ENCODE measurements at regions not wholly inside any gene's neighbourhood (a gene's known extent, or its start where the extent isn't known, plus 50 kb on each side); places are given as distances from the start of the nearest gene placed in this dataset.
"Not testable (repeated sequence)": the region's sequence is repeated elsewhere in the genome, so short reads cannot be mapped to it uniquely, and the experiment has no call there.

DNA sequence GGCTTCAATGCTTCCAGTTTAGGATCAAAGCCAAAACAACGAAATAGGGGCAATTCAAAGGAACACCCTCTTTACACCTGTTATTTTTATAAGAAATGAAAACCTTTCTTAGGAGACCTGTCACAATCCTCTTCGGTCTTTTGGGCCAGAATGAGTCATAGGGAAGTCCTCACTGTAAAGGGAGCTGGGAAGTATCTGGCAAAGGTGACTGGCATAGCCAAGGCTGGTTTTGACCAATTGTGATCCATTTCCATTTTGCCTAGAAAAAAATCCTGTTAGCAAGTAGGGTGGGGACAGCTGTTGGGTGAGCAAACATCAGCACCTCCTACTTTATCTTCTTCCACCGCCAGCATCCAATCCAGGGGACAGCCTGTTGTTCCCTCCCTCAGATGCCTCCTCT, 343.2 kb upstream of the SULF2 start:
- DNase-seq (ENCODE audit: low read depth) = no peak

DNA sequence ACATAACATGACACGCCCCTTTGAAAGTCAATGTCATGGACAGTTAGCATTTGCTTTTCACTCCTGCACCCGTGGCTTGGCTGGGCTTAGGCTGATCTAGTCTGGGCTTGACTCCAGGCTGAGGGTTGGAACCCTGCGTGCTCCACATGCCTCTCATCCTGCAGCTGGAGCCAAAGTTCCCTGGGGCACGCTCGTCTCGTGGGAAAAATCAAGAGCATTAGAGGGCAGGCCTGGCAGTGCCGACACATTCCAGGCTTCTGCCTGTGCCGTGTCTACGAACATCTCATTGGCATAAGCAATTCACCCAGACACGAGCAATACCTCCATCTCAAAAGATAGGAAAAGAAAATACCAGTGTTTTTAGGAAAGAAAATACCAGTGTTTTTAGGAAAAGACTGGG, 342.7 kb upstream of the SULF2 start:
- DNase-seq (ENCODE audit: low read depth) = not testable (repeated sequence)

- not testable (repeated sequence) for DNase-seq (ENCODE audit: low read depth)
Observed at GRCh38 chr20:48127133-48127532, 341.9 kb upstream of the SULF2 start.

GRCh38 chr20:48126227-48126740, 341.0 kb upstream of the SULF2 start:
- peak; percentile 18 for DNase-seq (ENCODE audit: low read depth)

DNA sequence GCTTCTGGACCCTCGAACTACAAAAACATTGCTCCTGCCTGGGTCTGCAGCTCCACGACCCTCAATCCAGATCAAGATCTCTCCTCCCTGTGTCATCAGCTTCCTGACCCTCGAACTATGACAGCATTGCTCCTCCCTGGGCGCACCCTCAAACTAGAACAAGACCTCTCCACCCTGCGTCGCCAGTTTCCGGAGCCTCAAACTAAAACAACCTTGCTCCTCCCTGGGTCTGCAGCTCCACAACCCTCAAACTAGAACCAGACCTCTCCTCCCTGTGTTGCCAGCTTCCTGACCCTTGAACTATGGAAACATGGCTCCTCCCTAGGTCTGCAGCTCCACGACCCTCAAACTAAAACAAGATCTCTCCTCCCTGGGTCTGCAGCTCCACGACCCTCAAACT, 339.7 kb upstream of the SULF2 start:
- no peak for DNase-seq (ENCODE audit: low read depth)

DNA sequence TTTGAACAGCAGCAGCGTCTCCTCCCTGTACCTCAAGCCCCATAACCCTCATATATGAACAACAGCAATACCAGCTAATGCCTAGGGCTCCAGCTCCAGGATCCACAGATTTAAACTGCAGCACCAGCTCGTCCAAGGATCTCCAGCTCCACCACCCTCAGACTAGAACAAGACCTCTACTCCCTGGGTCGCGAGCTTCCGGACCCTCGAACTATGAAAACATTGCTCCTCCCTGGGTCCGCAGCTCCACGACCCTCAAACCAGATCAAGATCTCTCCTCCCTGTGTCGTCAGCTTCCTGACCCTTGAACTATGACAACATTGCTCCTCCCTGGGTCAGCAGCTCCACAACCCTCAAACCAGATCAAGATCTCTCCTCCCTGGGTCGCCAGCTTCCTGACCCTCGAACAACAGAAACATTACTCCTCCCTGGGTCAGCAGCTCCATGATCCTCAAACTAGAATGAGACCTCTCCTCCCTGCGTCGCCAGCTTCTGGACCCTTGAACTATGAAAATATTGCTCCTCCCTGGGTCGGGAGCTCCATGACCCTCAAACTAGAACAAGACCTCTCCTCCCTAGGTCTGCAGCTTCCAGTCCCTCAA, 339.0 kb upstream of the SULF2 start:
- DNase-seq (ENCODE audit: low read depth) = no peak

GRCh38 chr20:48120120-48120519, 334.8 kb upstream of the SULF2 start:
- DNase-seq (ENCODE audit: low read depth) = no peak

DNA sequence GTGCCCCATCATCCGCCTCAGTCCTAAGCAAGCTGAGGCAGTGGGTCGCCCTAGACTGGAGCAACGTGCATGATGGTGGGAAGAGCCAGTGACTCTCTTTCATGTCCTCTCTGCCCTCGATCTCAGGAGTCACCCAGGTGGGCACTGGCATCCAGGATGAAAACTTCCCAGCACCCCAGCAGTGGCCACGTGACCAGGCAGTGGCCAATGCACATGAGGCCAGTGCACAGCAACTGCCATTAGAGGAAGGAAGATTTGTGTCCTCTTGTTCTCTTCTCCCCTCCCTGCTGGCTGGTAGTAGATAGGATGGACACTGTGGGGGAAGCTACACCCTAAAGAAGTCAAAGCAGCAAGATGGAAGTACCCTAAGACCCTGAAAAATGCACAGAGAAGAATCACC, 334.1 kb upstream of the SULF2 start:
- not testable (repeated sequence) for DNase-seq (ENCODE audit: low read depth)

- DNase-seq (ENCODE audit: low read depth) = no peak
Observed at GRCh38 chr20:48115502-48115901, 330.2 kb upstream of the SULF2 start.

DNA sequence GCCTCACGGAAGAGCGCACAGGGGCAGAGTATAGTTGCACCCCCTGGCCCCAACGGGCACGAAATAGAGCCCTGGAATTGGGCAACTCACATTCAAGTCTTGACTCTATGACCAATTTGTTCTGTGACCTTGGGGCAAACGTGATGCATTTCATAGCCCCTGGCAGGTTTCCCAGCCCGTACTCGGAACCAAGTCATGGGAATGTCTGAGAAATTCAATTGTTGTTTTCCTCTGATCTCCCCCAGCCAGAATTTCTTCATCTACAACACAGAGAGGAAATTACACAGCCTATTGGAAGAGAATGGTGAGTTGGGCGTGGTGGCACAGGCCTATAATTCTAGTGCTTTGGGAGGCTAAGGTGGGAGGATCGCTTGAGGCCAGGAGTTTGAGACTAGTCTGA, 322.3 kb upstream of the SULF2 start:
- DNase-seq (ENCODE audit: low read depth) = peak; percentile 92

DNA sequence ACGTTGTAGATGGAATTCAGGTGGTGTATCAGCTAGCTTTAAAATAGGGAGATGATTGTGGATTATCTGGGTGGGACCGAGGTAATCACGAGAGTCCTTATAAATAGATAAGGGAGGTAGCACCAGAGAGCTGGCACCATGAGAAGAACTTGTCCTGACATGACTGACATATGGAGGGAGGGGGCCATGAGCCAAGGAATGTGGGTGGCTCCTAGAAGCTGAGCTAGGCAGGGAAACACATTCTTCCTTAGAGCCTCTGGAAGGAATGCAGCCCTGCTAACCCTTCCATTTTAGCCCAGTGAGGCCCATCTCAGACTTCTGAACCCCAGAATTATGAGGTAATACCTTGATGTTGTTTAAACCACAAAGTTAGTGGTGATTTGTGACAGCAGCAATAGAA, 321.1 kb upstream of the SULF2 start:
- DNase-seq (ENCODE audit: low read depth) = no peak

GRCh38 chr20:48105526-48105925, 320.2 kb upstream of the SULF2 start:
- DNase-seq (ENCODE audit: low read depth) = no peak

GRCh38 chr20:48102931-48103660, 317.8 kb upstream of the SULF2 start:
- DNase-seq (ENCODE audit: low read depth) = peak; percentile 4

DNA sequence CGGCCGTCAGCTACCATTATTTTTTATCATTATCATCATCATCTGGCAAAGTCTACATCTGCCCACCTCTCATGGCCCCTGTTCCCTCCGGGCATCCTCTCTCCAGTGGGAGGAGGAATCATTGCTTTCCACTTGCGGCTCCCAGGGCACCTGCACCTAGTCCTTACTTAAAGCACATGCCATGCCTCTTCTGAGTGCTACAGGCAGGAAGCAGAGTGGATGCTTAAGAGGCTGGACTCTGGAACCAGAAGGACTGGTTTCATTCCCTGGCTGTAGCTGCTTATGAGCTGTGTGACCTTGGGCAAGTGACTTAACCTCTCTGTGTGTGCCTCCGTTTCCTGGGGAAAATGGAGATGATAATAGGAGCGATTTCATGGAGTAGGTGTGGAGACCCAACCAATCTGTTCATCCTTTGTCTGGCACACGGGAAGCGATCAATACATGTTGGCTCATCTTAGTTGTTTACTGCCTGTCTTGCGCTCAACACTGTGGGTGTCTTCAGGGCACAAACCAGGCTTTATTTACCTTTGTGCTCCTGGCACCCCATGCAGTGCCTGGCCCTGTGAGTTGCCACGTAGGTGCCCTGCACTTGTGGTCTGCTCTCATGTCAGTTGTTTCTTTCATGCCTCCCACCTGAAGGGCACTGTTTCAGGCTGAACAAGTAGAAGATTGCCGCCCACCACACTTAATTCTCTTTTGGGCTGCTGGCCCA, 317.0 kb upstream of the SULF2 start:
- no peak for DNase-seq (ENCODE audit: low read depth)

GRCh38 chr20:48100483-48100882, 315.2 kb upstream of the SULF2 start:
- DNase-seq (ENCODE audit: low read depth) = no peak

- no peak for DNase-seq (ENCODE audit: low read depth)
Observed at GRCh38 chr20:48098866-48099265, 313.6 kb upstream of the SULF2 start.

- DNase-seq (ENCODE audit: low read depth) = no peak
Observed at GRCh38 chr20:48098099-48098498, 312.8 kb upstream of the SULF2 start.

DNA sequence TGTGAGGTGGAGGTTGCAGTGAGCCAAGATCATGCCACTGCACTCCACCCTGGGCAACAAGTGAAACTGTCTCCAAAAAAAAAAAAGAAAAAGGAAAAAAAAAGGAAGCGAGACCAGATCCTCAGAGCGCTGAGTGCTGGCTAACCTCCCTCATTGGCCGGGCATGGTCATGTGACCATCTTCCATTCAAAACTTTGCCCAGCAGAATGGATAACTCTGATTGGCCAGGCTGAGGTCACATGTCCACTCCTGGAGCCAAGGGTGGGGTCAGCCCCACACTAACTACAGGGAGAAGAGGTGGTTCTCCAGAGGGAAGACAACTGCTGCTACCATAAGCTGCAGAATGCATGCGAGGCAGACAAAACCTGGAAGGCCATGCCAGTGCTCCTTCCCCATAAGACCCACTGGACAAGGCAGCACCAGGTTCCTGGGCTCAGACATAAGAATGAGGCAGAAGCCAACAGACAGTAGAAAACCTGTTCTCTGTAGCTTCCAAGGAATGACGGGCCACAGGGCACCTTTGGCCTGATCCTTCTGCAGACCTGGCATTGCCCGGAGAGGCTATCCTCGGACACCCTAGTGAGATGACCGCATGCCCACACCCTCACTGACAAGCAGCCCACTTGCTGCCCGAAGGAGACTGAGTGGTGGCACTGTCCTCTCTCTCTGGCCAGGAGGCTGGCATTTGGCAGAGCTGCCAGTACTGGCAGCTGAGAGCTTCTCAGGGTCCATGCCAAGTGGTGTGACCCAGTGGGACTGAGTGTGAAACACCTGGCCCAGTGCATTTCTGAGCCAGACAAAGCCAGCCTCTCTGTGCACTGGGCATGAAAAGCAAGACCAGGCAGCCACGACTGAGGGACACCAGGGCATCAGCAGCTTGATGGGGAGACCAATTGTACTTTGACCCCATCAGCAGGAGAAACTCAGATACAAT, 311.9 kb upstream of the SULF2 start:
- DNase-seq (ENCODE audit: low read depth) = no peak

GRCh38 chr20:48096212-48096875, 311.1 kb upstream of the SULF2 start:
- no peak for DNase-seq (ENCODE audit: low read depth)

DNA sequence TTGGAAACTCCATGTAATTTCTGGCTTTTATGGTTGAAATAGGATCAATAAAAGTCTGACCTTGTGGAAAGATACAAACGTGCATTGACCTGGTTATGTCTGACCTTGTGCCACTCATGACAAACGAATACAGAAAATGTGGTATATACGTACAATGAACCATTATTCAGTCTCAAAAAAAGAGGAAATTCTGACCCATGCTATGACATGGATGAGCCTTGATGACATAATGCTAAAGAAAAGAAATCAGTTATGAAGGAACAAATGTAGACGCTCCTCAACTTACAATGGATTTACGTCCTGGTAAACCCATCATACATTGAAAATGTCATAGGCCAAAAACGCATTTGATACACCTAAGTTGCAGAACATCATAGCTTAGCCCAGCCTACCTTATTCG, 309.7 kb upstream of the SULF2 start:
- no peak for DNase-seq (ENCODE audit: low read depth)

- DNase-seq (ENCODE audit: low read depth) = no peak
Observed at GRCh38 chr20:48094196-48094749, 309.0 kb upstream of the SULF2 start.
